ENCODE measurements at regions not wholly inside any gene's neighbourhood (a gene's known extent, or its start where the extent isn't known, plus 50 kb on each side); places are given as distances from the start of the nearest gene placed in this dataset.

GRCh38 chr7:94142281-94142680, 138.1 kb upstream of the BET1 start:
- H3K36me3 ChIP-seq (ENCODE audit: insufficient read depth, low read length), result no peaks in the 10 kb centered on the region
- H3K27me3 ChIP-seq (ENCODE audit: insufficient read depth, low read depth, low read length), result no peaks in the 10 kb centered on the region
- H3K27ac ChIP-seq (ENCODE audit: low read length), result no peak overlapping the region
- no peak overlapping the region for H3K9ac ChIP-seq (ENCODE audit: low read length)
- H3F3A ChIP-seq (ENCODE audit: insufficient read depth, low read length, poor library complexity, severe bottlenecking), result no peaks in the 10 kb centered on the region
- no peak overlapping the region for H3K4me3 ChIP-seq (ENCODE audit: low read length)
- H3K4me2 ChIP-seq (ENCODE audit: low read length), result no peak overlapping the region
- H4K20me1 ChIP-seq (ENCODE audit: insufficient read depth), result no peaks in the 10 kb centered on the region
- TF ChIP-seq, protein P1, sequence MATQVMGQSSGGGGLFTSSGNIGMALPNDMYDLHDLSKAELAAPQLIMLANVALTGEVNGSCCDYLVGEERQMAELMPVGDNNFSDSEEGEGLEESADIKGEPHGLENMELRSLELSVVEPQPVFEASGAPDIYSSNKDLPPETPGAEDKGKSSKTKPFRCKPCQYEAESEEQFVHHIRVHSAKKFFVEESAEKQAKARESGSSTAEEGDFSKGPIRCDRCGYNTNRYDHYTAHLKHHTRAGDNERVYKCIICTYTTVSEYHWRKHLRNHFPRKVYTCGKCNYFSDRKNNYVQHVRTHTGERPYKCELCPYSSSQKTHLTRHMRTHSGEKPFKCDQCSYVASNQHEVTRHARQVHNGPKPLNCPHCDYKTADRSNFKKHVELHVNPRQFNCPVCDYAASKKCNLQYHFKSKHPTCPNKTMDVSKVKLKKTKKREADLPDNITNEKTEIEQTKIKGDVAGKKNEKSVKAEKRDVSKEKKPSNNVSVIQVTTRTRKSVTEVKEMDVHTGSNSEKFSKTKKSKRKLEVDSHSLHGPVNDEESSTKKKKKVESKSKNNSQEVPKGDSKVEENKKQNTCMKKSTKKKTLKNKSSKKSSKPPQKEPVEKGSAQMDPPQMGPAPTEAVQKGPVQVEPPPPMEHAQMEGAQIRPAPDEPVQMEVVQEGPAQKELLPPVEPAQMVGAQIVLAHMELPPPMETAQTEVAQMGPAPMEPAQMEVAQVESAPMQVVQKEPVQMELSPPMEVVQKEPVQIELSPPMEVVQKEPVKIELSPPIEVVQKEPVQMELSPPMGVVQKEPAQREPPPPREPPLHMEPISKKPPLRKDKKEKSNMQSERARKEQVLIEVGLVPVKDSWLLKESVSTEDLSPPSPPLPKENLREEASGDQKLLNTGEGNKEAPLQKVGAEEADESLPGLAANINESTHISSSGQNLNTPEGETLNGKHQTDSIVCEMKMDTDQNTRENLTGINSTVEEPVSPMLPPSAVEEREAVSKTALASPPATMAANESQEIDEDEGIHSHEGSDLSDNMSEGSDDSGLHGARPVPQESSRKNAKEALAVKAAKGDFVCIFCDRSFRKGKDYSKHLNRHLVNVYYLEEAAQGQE (IDR thresholded peaks at IDR 0.05; ENCODE audit: borderline replicate concordance), result no peak
- TF ChIP-seq, protein P2, sequence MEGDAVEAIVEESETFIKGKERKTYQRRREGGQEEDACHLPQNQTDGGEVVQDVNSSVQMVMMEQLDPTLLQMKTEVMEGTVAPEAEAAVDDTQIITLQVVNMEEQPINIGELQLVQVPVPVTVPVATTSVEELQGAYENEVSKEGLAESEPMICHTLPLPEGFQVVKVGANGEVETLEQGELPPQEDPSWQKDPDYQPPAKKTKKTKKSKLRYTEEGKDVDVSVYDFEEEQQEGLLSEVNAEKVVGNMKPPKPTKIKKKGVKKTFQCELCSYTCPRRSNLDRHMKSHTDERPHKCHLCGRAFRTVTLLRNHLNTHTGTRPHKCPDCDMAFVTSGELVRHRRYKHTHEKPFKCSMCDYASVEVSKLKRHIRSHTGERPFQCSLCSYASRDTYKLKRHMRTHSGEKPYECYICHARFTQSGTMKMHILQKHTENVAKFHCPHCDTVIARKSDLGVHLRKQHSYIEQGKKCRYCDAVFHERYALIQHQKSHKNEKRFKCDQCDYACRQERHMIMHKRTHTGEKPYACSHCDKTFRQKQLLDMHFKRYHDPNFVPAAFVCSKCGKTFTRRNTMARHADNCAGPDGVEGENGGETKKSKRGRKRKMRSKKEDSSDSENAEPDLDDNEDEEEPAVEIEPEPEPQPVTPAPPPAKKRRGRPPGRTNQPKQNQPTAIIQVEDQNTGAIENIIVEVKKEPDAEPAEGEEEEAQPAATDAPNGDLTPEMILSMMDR (IDR thresholded peaks at IDR 0.05; ENCODE audit: poor library complexity, severe bottlenecking), result no peak
- TF ChIP-seq MXI1 (conservative IDR thresholded peaks at IDR 0.05; ENCODE audit: poor library complexity, severe bottlenecking), result no peak
- no peak for TF ChIP-seq TAF1 (IDR thresholded peaks at IDR 0.05; ENCODE audit: low read depth)
- TF ChIP-seq RAD21 (conservative IDR thresholded peaks at IDR 0.05), result no peak
- no peak for TF ChIP-seq EP300 (conservative IDR thresholded peaks at IDR 0.05; ENCODE audit: poor library complexity, severe bottlenecking)
- TF ChIP-seq SMC3 (conservative IDR thresholded peaks at IDR 0.05; ENCODE audit: poor library complexity), result no peak
- TF ChIP-seq EZH2 (IDR thresholded peaks at IDR 0.05; ENCODE audit: borderline replicate concordance, insufficient read depth, low read length, poor library complexity, severe bottlenecking), result no peak
- TF ChIP-seq POLR2AphosphoS5 (IDR thresholded peaks at IDR 0.05), result no peak
- H3K79me2 ChIP-seq (replicated peaks; ENCODE audit: insufficient read depth, low read length), result no peaks in the 10 kb centered on the region
- H3K9me3 ChIP-seq (ENCODE audit: low read length), result no peaks in the 10 kb centered on the region
- peaks cover 6% of the 10 kb centered on the region for H3K9me2 ChIP-seq (ENCODE audit: insufficient read depth, low read length)
- H2AFZ ChIP-seq (ENCODE audit: low read depth, low read length), result no peak overlapping the region

- Histone ChIP-seq H3K79me2 (replicated peaks; ENCODE audit: insufficient read depth, low read length) (no peaks in the 10 kb centered on the region), H3K27me3 (ENCODE audit: insufficient read depth, low read depth, low read length) (no peaks in the 10 kb centered on the region), H3K9me3 (ENCODE audit: low read length) (no peaks in the 10 kb centered on the region), H4K20me1 (ENCODE audit: insufficient read depth) (no peaks in the 10 kb centered on the region), H2AFZ (ENCODE audit: low read depth, low read length) (no peak overlapping the region), H3K4me3 (ENCODE audit: low read length) (no peak overlapping the region), H3F3A (ENCODE audit: insufficient read depth, low read length, poor library complexity, severe bottlenecking) (no peaks in the 10 kb centered on the region), H3K4me2 (ENCODE audit: low read length) (no peak overlapping the region), H3K9ac (ENCODE audit: low read length) (no peak overlapping the region), H3K36me3 (ENCODE audit: insufficient read depth, low read length) (no peaks in the 10 kb centered on the region), H3K9me2 (ENCODE audit: insufficient read depth, low read length) (peaks cover 6% of the 10 kb centered on the region), H3K27ac (ENCODE audit: low read length) (no peak overlapping the region)
- no peak for TF ChIP-seq EP300 (conservative IDR thresholded peaks at IDR 0.05; ENCODE audit: poor library complexity, severe bottlenecking)
- no peak for TF ChIP-seq POLR2AphosphoS5 (IDR thresholded peaks at IDR 0.05)
- TF ChIP-seq, protein P2 (IDR thresholded peaks at IDR 0.05; ENCODE audit: poor library complexity, severe bottlenecking), result no peak
- TF ChIP-seq MXI1 (conservative IDR thresholded peaks at IDR 0.05; ENCODE audit: poor library complexity, severe bottlenecking), result no peak
- no peak for TF ChIP-seq EZH2 (IDR thresholded peaks at IDR 0.05; ENCODE audit: borderline replicate concordance, insufficient read depth, low read length, poor library complexity, severe bottlenecking)
- TF ChIP-seq, protein P1 (IDR thresholded peaks at IDR 0.05; ENCODE audit: borderline replicate concordance), result no peak
- no peak for TF ChIP-seq SMC3 (conservative IDR thresholded peaks at IDR 0.05; ENCODE audit: poor library complexity)
- no peak for TF ChIP-seq TAF1 (IDR thresholded peaks at IDR 0.05; ENCODE audit: low read depth)
- TF ChIP-seq RAD21 (conservative IDR thresholded peaks at IDR 0.05), result no peak
These were observed 141.4 kb upstream of the BET1 start for GRCh38 chr7:94145602-94146001.
